Stimulated activated CD4-positive, alpha-beta T cell treated with anti-CD3 and anti-CD28 coated beads, Interleukin-4, amount 100 ng/mL, for 4 hours (primary cell): ENCODE measurements at regions not wholly inside any gene's neighbourhood (a gene's known extent, or its start where the extent isn't known, plus 50 kb on each side); places are given as distances from the start of the nearest gene placed in this dataset.

Experiments
- DNase-seq, 2 experiments: peaks; one replicate each; pipeline ENCODE4 v3.0.0-alpha.2; 2020

- DNase-seq = no peak
Observed at GRCh38 chr17:5788266-5788900, 204.1 kb upstream of the NLRP1 start.

GRCh38 chr17:5789528-5789927, 205.2 kb upstream of the NLRP1 start:
- DNase-seq = no peak

GRCh38 chr17:5793157-5793556, 208.8 kb upstream of the NLRP1 start:
- DNase-seq = no peak

GRCh38 chr17:5793899-5794298, 209.6 kb upstream of the NLRP1 start:
- no peak for DNase-seq

- no peak for DNase-seq
Observed at GRCh38 chr17:5794385-5794784, 210.1 kb upstream of the NLRP1 start.

- DNase-seq = no peak
Observed at GRCh38 chr17:5794881-5795506, 210.7 kb upstream of the NLRP1 start.

- DNase-seq = no peak
Observed at GRCh38 chr17:5797447-5798050, 213.2 kb upstream of the NLRP1 start.

- no peak for DNase-seq
Observed at GRCh38 chr17:5798094-5798493, 213.8 kb upstream of the NLRP1 start.

GRCh38 chr17:5800131-5800530, 215.8 kb upstream of the NLRP1 start:
- DNase-seq = no peak

GRCh38 chr17:5800646-5801045, 216.3 kb upstream of the NLRP1 start:
- DNase-seq = no peak

- DNase-seq = no peak
Observed at GRCh38 chr17:5804251-5804650, 219.9 kb upstream of the NLRP1 start.

GRCh38 chr17:5809056-5809455, 224.7 kb upstream of the NLRP1 start:
- DNase-seq = no peak

GRCh38 chr17:5809580-5810188, 225.4 kb upstream of the NLRP1 start:
- DNase-seq = no peak

- DNase-seq = no peak
Observed at GRCh38 chr17:5812590-5812989, 228.3 kb upstream of the NLRP1 start.

- no peak for DNase-seq
Observed at GRCh38 chr17:5813357-5813756, 229.0 kb upstream of the NLRP1 start.

GRCh38 chr17:5815396-5815795, 231.1 kb upstream of the NLRP1 start:
- no peak for DNase-seq

- DNase-seq = no peak
Observed at GRCh38 chr17:5816491-5817070, 232.3 kb upstream of the NLRP1 start.

GRCh38 chr17:5817475-5818395, 233.4 kb upstream of the NLRP1 start:
- DNase-seq = no peak

GRCh38 chr17:5819396-5819795, 235.1 kb upstream of the NLRP1 start:
- no peak for DNase-seq

- DNase-seq = no peak
Observed at GRCh38 chr17:5819921-5820685, 235.8 kb upstream of the NLRP1 start.

GRCh38 chr17:5820721-5821456, 236.6 kb upstream of the NLRP1 start:
- DNase-seq = no peak
